ENCODE measurements at regions not wholly inside any gene's neighbourhood (a gene's known extent, or its start where the extent isn't known, plus 50 kb on each side); places are given as distances from the start of the nearest gene placed in this dataset.

GRCh38 chr22:48534395-48534958, 1293.2 kb downstream of the BRD1 start:
- DNase-seq (ENCODE audit: low read depth): no peak
- no peak for TF ChIP-seq CTCF (IDR thresholded peaks at IDR 0.05; ENCODE audit: insufficient read depth, low read depth, low read length, missing control alignments)
- H3K4me3 ChIP-seq (ENCODE audit: low read length): no peak overlapping the region

DNA sequence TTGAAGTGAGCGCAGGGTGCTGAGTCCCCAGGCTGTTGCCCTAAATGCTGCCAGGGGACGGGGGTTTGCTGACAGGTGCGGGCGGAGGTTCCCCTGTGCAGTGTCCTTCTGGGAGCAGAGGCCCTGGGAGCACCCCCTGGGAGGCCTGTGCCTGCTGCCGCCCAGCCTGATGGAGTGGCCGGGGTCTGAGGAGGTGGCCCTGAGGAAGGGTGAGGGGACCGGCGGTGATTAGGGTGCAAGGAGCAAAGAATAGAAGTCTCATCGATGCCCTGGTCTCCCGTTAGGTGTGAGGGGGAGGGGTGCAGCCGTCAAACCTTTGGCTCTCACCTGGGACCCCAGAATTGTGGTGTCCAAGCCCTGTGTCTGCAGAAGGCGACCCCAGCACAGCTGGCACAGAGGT, 1294.7 kb downstream of the BRD1 start:
- DNase-seq (ENCODE audit: low read depth): no peak
- H3K4me3 ChIP-seq (ENCODE audit: low read length): no peak overlapping the region
- TF ChIP-seq CTCF (IDR thresholded peaks at IDR 0.05; ENCODE audit: insufficient read depth, low read depth, low read length, missing control alignments): no peak

DNA sequence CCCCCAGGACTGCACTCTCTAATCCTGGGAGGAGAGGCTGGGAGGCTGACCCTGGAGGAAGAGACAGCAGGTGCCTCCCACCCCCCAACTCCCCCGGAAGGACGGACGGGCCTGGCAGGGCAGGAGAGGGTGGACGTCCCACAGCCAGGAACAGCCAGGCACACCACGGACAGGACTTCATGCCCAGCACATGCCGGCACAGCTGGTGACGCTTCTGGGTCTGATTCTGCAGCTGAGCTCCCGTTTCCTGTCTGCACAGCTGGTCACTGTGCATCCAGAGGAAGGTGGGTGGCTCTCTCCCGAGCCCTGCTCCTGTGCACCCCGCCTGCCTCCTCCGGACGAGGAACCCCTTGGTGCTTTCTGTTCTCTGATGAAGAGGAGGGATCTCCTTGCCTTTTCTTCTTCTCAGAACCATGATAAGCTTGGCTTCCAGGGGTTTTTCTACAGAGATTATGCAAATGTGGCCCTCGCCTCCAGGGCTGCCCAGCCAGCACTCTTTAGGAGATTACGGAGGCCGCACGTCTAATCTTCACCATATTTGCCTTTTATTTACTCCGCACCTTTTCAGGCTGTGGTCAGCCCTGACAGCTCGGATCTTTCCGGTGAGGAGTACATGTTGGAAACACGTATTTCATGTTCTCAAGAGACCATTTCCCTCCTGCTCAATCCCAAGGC, 1295.8 kb downstream of the BRD1 start:
- DNase-seq (ENCODE audit: low read depth): no peak
- TF ChIP-seq CTCF (IDR thresholded peaks at IDR 0.05; ENCODE audit: insufficient read depth, low read depth, low read length, missing control alignments): no peak

GRCh38 chr22:48531108-48531507, 1296.6 kb downstream of the BRD1 start:
- no peak overlapping the region for H3K4me3 ChIP-seq (ENCODE audit: low read length)
- no peak for TF ChIP-seq CTCF (IDR thresholded peaks at IDR 0.05; ENCODE audit: insufficient read depth, low read depth, low read length, missing control alignments)
- DNase-seq (ENCODE audit: low read depth): no peak

More for the DNA sequence above, 1295.8 kb downstream of the BRD1 start:
- H3K4me3 ChIP-seq (ENCODE audit: low read length): no peak overlapping the region

DNA sequence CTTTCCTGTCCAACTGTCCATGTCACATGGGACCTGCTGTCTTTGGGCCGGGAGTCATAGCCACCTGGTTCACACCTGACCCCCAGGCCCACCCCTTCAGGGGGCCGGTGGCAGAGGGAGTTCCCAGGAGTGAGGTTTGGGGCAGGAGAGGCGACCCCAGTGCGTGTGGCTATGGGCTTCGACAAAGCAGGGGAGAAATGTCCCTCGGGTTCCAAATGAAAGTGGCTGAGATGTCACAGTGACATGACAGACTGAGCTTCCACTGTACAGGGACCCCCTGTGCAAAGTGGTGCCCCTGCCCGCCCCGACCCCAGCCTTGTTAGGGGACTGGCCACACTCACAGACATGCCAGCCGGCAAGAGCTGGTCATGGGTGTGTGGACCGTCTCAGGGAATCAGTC, 1297.0 kb downstream of the BRD1 start:
- no peak overlapping the region for H3K4me3 ChIP-seq (ENCODE audit: low read length)
- DNase-seq (ENCODE audit: low read depth): no peak
- no peak for TF ChIP-seq CTCF (IDR thresholded peaks at IDR 0.05; ENCODE audit: insufficient read depth, low read depth, low read length, missing control alignments)

DNA sequence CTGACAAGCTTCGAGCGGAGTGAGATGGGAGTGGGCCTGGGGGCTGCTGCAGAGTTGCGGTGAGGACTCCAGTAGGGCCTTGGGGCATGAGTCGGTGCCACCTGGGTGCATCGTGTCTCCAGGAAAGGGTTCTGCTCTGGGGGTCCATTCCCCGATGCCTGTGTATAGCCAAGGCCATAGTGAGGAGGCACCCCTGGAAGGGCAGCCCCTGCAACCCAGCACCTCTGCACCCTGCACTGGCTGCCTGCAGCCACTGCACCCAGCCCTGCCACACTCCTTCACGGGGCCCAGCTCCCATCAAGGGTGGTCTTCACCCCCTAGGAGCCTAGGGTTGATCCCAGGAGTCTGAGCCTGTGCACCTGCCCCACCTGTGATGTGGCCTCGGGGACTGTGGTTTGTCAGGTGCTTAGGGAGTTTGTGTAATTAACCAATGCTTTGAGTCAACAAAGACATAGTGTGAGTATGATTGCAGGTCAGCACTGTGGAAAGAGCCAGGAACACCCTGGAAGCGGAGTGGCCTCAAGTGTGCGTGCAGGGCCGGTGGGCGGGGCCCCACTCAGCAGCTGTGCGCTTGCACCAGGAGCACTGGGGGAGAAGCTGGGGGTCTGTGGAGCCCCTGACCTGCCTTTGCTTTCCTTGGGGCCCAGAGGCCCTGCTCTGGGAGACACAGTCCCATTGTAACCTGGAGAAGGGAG, 1299.3 kb downstream of the BRD1 start:
- no peak for TF ChIP-seq CTCF (IDR thresholded peaks at IDR 0.05; ENCODE audit: insufficient read depth, low read depth, low read length, missing control alignments)
- DNase-seq (ENCODE audit: low read depth): no peak
- no peak overlapping the region for H3K4me3 ChIP-seq (ENCODE audit: low read length)

Measured in epithelial cell of esophagus (primary cell).